GM18517 (cell line): ENCODE measurements at regions not wholly inside any gene's neighbourhood (a gene's known extent, or its start where the extent isn't known, plus 50 kb on each side); places are given as distances from the start of the nearest gene placed in this dataset.
"Not testable (repeated sequence)": the region's sequence is repeated elsewhere in the genome, so short reads cannot be mapped to it uniquely, and the experiment has no call there.

ENCODE experiments used
- ATAC-seq: cut with Tn5 transposase; IDR thresholded peaks from one replicate; pipeline ENCODE4 v1.9.1; 2021; ENCODE audit warnings: mild to moderate bottlenecking, moderate library complexity; ENCODE audit not compliant: unreplicated experiment

DNA sequence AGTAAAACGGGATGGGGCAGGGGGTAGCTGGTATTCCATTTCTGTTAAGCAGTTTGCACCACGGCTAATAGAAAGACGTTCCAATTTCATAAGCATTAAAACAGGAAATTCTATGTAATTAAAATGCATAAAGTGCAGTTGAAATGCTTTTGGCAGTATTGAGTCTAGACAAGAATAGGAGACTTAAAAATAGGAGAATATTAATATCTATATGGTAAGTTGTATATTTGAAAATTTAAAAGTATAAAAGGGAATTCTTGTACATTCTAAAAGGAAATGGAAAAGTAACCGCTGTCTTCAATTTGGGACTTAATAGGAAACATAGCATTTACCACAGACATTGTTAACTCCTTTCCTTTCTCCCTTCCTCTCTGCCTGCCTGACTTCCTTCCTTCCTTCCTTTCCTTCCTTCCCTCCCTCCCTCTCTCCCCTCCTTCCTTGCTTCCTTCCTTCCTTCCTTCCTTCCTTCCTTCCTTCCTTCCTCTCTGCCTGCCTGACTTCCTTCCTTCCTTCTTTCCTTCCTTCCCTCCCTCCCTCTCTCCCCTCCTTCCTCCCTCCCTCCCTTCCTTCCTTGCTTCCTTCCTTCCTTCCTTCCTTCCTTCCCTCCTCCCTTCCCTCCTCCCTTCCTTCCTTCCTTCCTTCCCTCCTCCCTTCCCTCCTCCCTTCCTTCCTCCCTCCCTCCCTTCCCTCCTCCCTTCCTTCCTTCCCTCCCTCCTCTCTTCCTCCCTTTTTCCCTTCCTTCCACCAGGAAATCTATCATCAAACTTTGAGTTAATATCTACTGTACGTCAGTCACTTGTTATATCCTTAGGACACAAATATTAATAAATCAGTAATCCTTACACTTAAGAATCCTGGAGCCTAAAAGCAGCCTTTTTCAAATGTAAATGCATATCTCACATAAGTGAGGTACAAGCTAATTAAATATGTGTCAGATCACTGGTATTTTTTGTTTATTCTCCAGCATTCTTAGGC is 1049.3 kb downstream of the GALC start:
- ATAC-seq: no peak

- ATAC-seq: no peak
These were observed 1050.0 kb downstream of the GALC start for GRCh38 chr14:86942936-86943335.

- no peak for ATAC-seq
These were observed 1052.9 kb downstream of the GALC start for GRCh38 chr14:86940106-86940505.

DNA sequence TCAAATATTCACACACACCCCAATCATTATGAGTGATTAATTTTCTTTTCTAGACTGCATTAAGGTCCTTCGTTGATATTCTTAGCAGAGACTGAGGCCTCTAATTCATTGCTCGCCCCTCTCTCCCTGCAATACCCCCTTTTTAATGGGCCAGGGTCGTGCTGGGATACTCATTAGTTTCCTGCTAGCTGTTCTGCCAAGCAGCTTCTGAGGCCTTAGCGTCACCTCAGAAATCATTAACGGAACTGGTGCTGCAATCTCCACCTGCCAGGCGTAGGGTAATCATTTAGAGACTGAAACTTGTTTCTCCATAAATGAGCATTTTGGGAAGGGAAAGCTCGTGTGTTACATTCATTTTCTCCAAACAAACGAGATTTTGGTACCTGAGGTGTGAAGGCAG is 1054.7 kb downstream of the GALC start:
- no peak for ATAC-seq

DNA sequence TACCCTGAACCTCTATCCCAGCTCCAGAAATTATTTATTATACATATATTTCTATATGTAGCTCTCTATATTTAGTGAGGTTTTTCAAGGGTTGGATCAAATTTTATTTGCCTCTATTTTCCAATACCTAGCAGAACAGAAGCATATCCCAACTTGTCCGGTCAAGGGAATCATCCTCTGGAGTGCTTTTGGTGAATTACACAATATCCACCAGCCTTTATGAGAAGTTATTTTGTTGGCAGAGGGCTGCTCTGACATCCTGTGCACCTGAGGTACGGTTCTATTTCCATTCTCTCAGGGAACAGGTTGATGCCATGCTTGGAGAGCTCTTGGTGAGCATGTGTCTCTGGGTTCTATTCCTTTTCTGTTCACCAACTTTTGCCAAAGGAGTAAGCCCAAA is 1056.4 kb downstream of the GALC start:
- ATAC-seq: no peak

GRCh38 chr14:86935241-86935885 is 1057.6 kb downstream of the GALC start:
- no peak for ATAC-seq

- ATAC-seq: no peak
These were observed 1058.9 kb downstream of the GALC start for GRCh38 chr14:86933958-86934595.

DNA sequence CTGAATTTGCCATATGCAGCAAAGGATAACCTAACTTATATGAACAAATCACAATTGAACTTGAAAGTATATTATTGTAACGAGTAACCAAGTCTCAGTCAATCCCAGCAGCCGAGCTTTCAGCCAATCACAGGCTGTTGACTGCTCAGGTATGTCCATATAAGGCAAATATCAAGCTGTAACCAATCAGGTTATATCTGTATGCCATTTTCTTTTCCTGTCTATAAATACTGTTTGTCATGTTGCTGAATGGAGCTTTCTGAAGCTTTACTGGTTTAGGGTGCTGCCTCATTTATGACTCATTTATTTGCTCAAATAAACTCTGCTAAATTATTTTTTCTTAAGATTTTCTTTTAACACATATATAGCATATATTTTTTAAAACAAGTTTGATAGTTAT is 1059.5 kb downstream of the GALC start:
- no peak for ATAC-seq

DNA sequence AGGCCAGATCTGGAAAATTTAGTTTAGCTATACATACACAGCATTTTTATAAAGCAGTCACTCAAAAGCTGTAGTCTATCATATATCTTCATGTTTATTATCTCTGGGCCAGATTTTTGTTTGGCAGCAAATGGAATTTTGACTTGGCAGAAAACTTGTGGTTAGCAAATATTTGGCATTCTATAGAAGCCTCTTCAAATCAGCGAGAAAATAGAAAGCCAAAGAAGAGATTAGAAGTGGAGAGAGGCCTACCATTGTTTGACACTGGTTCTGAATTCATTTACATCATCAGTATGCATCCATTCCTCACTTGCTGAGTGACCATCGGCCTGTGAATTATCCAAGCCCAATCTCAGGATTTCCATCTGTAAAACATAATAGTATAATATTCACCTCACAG is 1077.6 kb downstream of the GALC start:
- ATAC-seq: no peak

DNA sequence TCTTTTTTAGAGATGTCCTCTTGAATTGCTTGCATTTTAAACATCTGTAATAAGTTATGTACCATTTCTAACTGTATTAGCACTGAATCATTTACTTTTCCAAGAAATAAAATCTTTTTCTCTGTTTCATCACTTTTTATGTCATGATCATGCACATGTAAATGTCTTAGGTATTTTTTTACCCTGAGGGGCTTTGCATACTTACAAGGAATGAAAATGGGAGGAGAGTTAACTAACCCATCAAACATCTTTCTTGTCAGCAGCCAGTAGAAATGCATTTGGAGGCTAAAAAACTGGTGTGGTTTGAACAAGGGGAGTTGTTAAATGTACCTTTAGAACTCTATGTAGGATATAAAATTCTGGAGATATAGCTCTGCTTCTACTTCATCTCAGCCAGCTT is 1080.3 kb downstream of the GALC start:
- ATAC-seq: no peak

- ATAC-seq: no peak
These were observed 1081.5 kb downstream of the GALC start for GRCh38 chr14:86911486-86911885.

DNA sequence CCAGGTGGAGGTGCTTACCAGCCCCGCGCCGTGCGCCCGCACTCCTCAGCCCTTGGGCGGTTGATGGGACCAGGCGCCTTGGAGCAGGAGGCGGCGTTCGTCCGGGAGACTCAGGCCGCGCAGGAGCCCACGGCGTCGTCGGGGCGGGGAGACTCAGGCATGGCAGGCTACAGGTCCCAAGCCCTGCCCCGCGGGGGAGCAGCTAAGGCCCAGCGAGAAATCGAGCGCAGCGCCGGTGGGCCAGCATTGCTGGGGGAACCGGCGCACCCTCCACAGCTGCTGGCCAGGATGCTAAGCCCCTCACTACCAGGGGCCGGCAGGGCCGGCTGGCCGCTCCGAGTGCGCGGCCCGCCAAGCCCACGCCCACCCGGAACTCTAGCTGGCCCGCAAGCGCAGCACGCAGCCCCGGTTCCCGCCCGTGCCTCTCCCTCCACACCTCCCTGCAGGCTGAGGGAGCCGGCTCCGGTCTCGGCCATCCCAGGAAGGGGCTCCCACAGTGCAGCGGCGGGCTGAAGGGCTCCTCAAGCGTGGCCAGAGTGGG is 1087.5 kb downstream of the GALC start:
- ATAC-seq: not testable (repeated sequence)

DNA sequence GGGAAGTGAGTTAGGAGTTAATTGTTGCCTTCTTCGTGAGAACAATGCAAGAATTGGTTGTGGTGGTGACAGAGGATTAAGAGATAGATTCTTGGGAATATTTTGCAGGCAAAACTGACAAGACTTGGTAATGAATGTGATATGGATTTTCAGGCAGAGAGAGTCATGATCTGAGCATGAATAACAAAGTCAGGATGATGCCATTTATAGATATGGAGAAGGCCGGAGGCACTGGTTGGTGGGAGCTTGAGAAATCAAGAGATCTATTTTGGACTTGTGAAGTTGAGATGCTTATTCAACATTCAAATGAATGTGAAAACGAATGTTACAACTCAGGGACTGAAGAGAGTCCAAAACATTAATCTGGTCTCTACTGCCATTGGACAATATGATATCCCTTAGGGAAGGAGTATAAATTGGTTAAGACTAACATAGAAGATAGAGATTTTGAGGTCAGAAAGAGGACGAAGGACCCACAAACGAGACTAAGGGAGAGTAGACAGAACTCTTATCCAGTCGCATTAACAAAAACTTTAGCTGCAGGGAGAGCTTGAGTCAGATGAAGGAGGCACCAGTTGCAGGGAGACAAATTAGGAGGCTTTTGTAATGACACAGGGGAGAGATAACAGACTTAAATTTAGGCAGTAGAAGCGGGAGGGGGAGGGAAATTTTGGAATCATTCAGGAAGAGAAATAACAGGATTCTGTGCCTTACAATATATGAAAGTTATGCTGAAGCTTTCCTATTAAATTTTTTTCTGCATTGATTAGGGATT is 1090.6 kb downstream of the GALC start:
- no peak for ATAC-seq

- ATAC-seq: no peak
These were observed 1095.1 kb downstream of the GALC start for GRCh38 chr14:86897704-86898513.

DNA sequence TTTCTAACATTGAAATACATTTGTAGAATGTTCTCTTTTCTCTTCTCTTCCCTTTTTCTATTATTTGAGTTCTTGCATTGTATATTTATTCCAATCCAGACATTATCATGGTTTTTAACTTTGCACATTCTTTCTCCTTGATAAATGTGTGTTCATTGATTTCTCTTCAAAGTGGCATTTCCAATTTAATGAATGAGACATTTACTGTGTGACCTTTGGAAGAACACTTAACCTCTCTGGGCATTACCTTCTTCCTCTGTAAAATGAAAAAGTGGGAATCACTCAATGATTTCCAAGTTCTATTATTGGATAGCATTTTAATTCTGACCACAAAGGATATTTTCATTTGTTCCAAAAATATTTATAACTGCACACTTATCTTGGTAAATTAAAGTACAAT is 1095.8 kb downstream of the GALC start:
- ATAC-seq: no peak

GRCh38 chr14:86896701-86897100 is 1096.3 kb downstream of the GALC start:
- ATAC-seq: no peak

- ATAC-seq: no peak
These were observed 1100.6 kb downstream of the GALC start for GRCh38 chr14:86892152-86892956.

DNA sequence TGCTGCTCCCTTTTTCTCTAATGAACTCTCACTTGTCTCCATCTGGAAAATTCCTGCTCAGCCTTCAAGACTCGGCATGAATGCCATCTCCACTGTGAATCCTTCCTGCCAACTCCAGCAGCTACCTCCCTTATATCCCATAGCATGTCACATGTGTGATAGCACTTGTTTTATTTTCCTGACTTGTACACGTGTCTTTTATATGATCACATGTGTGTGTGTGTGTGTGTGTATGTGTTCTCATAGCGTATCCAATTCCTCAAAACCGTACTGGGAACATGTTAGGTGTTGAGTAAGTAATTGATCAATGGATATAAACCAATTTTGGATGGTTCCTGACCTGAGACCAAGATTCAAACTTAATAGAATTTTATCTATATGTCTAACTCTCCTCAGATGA is 1107.7 kb downstream of the GALC start:
- no peak for ATAC-seq

DNA sequence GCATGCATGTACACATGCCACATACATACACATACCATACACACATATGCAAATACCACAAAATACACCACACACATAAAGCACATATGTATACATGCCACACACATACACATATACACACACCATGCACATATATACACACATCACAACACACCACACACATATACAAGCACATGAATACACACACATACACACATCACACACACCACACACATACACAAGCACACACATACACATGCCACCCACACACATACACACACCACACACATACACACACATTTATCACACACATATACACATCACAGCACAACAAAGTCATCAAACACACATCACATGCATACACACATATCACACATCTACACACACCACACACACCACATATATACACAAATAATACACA is 1108.5 kb downstream of the GALC start:
- ATAC-seq: no peak
